ENCODE measurements at regions not wholly inside any gene's neighbourhood (a gene's known extent, or its start where the extent isn't known, plus 50 kb on each side); places are given as distances from the start of the nearest gene placed in this dataset.

GRCh38 chr1:98268316-98268715 lies 347.5 kb upstream of the DPYD start:
- CTCF ChIA-PET = no interaction called here
- no peak overlapping the region for H3K4me3 Mint-ChIP-seq
- no peak for DNase-seq
- no peak overlapping the region for H3K27ac Mint-ChIP-seq
- no peaks in the 10 kb centered on the region for H3K9me3 Mint-ChIP-seq
- no peaks in the 10 kb centered on the region for H3K27me3 Mint-ChIP-seq
- H3K4me1 Mint-ChIP-seq = no peaks in the 10 kb centered on the region
- no peaks in the 10 kb centered on the region for H3K36me3 Mint-ChIP-seq

- H3K4me3 Mint-ChIP-seq = no peak overlapping the region
- DNase-seq = no peak
- no peaks in the 10 kb centered on the region for H3K4me1 Mint-ChIP-seq
- H3K27ac Mint-ChIP-seq = no peak overlapping the region
- CTCF ChIA-PET = interaction anchor here (0.6 kb wide), 1 partner anchor 1684 kb away, joined by 3 read pairs; no protein-coding TSS in a partner anchor
- no peaks in the 10 kb centered on the region for H3K9me3 Mint-ChIP-seq
- H3K36me3 Mint-ChIP-seq = no peaks in the 10 kb centered on the region
- no peaks in the 10 kb centered on the region for H3K27me3 Mint-ChIP-seq
Measured at GRCh38 chr1:98267423-98267822, 346.6 kb upstream of the DPYD start.

GRCh38 chr1:98264727-98265126 lies 343.9 kb upstream of the DPYD start:
- H3K27me3 Mint-ChIP-seq = no peaks in the 10 kb centered on the region
- DNase-seq = no peak
- H3K9me3 Mint-ChIP-seq = no peaks in the 10 kb centered on the region
- no peak overlapping the region for H3K27ac Mint-ChIP-seq
- H3K4me1 Mint-ChIP-seq = no peaks in the 10 kb centered on the region
- CTCF ChIA-PET = no interaction called here
- H3K4me3 Mint-ChIP-seq = no peak overlapping the region
- no peaks in the 10 kb centered on the region for H3K36me3 Mint-ChIP-seq

GRCh38 chr1:98260839-98261238 lies 340.0 kb upstream of the DPYD start:
- Mint-ChIP-seq H3K36me3 (no peaks in the 10 kb centered on the region), H3K4me3 (no peak overlapping the region), H3K4me1 (no peaks in the 10 kb centered on the region), H3K9me3 (no peaks in the 10 kb centered on the region), H3K27me3 (no peaks in the 10 kb centered on the region), H3K27ac (no peak overlapping the region)
- no peak for DNase-seq
- CTCF ChIA-PET = no interaction called here

GRCh38 chr1:98260412-98260811 lies 339.6 kb upstream of the DPYD start:
- DNase-seq = no peak

GRCh38 chr1:98256700-98257099 lies 335.9 kb upstream of the DPYD start:
- DNase-seq = no peak
- Mint-ChIP-seq H3K27ac (no peak overlapping the region), H3K4me3 (no peak overlapping the region), H3K36me3 (no peaks in the 10 kb centered on the region), H3K9me3 (no peaks in the 10 kb centered on the region), H3K4me1 (no peaks in the 10 kb centered on the region), H3K27me3 (no peaks in the 10 kb centered on the region)
- CTCF ChIA-PET = no interaction called here

More at GRCh38 chr1:98260412-98260811, 339.6 kb upstream of the DPYD start:
- H3K4me1 Mint-ChIP-seq = no peaks in the 10 kb centered on the region
- no peak overlapping the region for H3K27ac Mint-ChIP-seq
- H3K9me3 Mint-ChIP-seq = no peaks in the 10 kb centered on the region
- H3K36me3 Mint-ChIP-seq = no peaks in the 10 kb centered on the region
- H3K27me3 Mint-ChIP-seq = no peaks in the 10 kb centered on the region
- no peak overlapping the region for H3K4me3 Mint-ChIP-seq
- CTCF ChIA-PET = no interaction called here

GRCh38 chr1:98253145-98253544 lies 332.3 kb upstream of the DPYD start:
- CTCF ChIA-PET = no interaction called here
- Mint-ChIP-seq H3K36me3 (no peaks in the 10 kb centered on the region), H3K27ac (no peak overlapping the region), H3K9me3 (no peaks in the 10 kb centered on the region), H3K4me3 (no peak overlapping the region), H3K27me3 (no peaks in the 10 kb centered on the region), H3K4me1 (no peaks in the 10 kb centered on the region)
- DNase-seq = no peak

- no peak overlapping the region for H3K4me3 Mint-ChIP-seq
- no peak overlapping the region for H3K27ac Mint-ChIP-seq
- no peak for DNase-seq
- no peaks in the 10 kb centered on the region for H3K27me3 Mint-ChIP-seq
- H3K36me3 Mint-ChIP-seq = no peaks in the 10 kb centered on the region
- CTCF ChIA-PET = interaction anchor here (0.6 kb wide), 1 partner anchor 416 kb away, joined by 3 read pairs; no protein-coding TSS in a partner anchor
- no peaks in the 10 kb centered on the region for H3K4me1 Mint-ChIP-seq
- H3K9me3 Mint-ChIP-seq = no peaks in the 10 kb centered on the region
Measured at GRCh38 chr1:98251497-98251896, 330.7 kb upstream of the DPYD start.

GRCh38 chr1:98232678-98233077 lies 311.8 kb upstream of the DPYD start:
- H3K36me3 Mint-ChIP-seq = no peaks in the 10 kb centered on the region
- DNase-seq = no peak
- no peak overlapping the region for H3K27ac Mint-ChIP-seq
- peaks cover 17% of the 10 kb centered on the region for H3K9me3 Mint-ChIP-seq
- H3K4me3 Mint-ChIP-seq = no peak overlapping the region
- no peaks in the 10 kb centered on the region for H3K4me1 Mint-ChIP-seq
- H3K27me3 Mint-ChIP-seq = no peaks in the 10 kb centered on the region
- CTCF ChIA-PET = no interaction called here

- Mint-ChIP-seq H3K4me3 (no peak overlapping the region), H3K9me3 (peaks cover 2% of the 10 kb centered on the region), H3K27ac (no peak overlapping the region)
Measured at GRCh38 chr1:98222706-98223105, 301.9 kb upstream of the DPYD start.

GRCh38 chr1:98221923-98222322 lies 301.1 kb upstream of the DPYD start:
- H3K27me3 Mint-ChIP-seq = no peaks in the 10 kb centered on the region
- CTCF ChIA-PET = no interaction called here
- no peaks in the 10 kb centered on the region for H3K9me3 Mint-ChIP-seq
- DNase-seq = no peak
- H3K4me3 Mint-ChIP-seq = no peak overlapping the region
- H3K4me1 Mint-ChIP-seq = no peaks in the 10 kb centered on the region
- no peak overlapping the region for H3K27ac Mint-ChIP-seq
- H3K36me3 Mint-ChIP-seq = no peaks in the 10 kb centered on the region

More at GRCh38 chr1:98222706-98223105, 301.9 kb upstream of the DPYD start:
- no peaks in the 10 kb centered on the region for H3K4me1 Mint-ChIP-seq
- H3K27me3 Mint-ChIP-seq = no peaks in the 10 kb centered on the region
- DNase-seq = no peak
- no peaks in the 10 kb centered on the region for H3K36me3 Mint-ChIP-seq
- CTCF ChIA-PET = no interaction called here

GRCh38 chr1:98217601-98218000 lies 296.8 kb upstream of the DPYD start:
- Mint-ChIP-seq H3K27ac (no peak overlapping the region), H3K36me3 (no peaks in the 10 kb centered on the region), H3K4me3 (no peak overlapping the region), H3K27me3 (no peaks in the 10 kb centered on the region), H3K4me1 (no peaks in the 10 kb centered on the region), H3K9me3 (peaks cover 5% of the 10 kb centered on the region)
- CTCF ChIA-PET = no interaction called here
- DNase-seq = no peak

GRCh38 chr1:98216304-98216703 lies 295.5 kb upstream of the DPYD start:
- H3K4me1 Mint-ChIP-seq = no peaks in the 10 kb centered on the region
- peaks cover 5% of the 10 kb centered on the region for H3K9me3 Mint-ChIP-seq
- H3K36me3 Mint-ChIP-seq = no peaks in the 10 kb centered on the region
- H3K27ac Mint-ChIP-seq = no peak overlapping the region
- no peaks in the 10 kb centered on the region for H3K27me3 Mint-ChIP-seq
- no peak for DNase-seq
- CTCF ChIA-PET = no interaction called here
- no peak overlapping the region for H3K4me3 Mint-ChIP-seq

GRCh38 chr1:98211271-98211845 lies 290.5 kb upstream of the DPYD start:
- H3K36me3 Mint-ChIP-seq = no peaks in the 10 kb centered on the region
- CTCF ChIA-PET = no interaction called here
- H3K27me3 Mint-ChIP-seq = no peaks in the 10 kb centered on the region

GRCh38 chr1:98210563-98210962 lies 289.7 kb upstream of the DPYD start:
- H3K36me3 Mint-ChIP-seq = no peaks in the 10 kb centered on the region
- no peaks in the 10 kb centered on the region for H3K4me1 Mint-ChIP-seq
- H3K27me3 Mint-ChIP-seq = no peaks in the 10 kb centered on the region
- CTCF ChIA-PET = no interaction called here
- H3K4me3 Mint-ChIP-seq = no peak overlapping the region
- peaks cover 4% of the 10 kb centered on the region for H3K9me3 Mint-ChIP-seq
- DNase-seq = no peak
- H3K27ac Mint-ChIP-seq = no peak overlapping the region

More at GRCh38 chr1:98211271-98211845, 290.5 kb upstream of the DPYD start:
- Mint-ChIP-seq H3K4me1 (no peaks in the 10 kb centered on the region), H3K9me3 (peaks cover 5% of the 10 kb centered on the region), H3K27ac (no peak overlapping the region), H3K4me3 (no peak overlapping the region)
- DNase-seq = no peak

- Mint-ChIP-seq H3K4me3 (no peak overlapping the region), H3K27me3 (no peaks in the 10 kb centered on the region), H3K36me3 (no peaks in the 10 kb centered on the region), H3K4me1 (no peaks in the 10 kb centered on the region), H3K27ac (no peak overlapping the region), H3K9me3 (peaks cover 2% of the 10 kb centered on the region)
- no peak for DNase-seq
- CTCF ChIA-PET = no interaction called here
Measured at GRCh38 chr1:98210064-98210463, 289.2 kb upstream of the DPYD start.
